Esophagus mucosa (tissue), 1 donor: ENCODE measurements at regions not wholly inside any gene's neighbourhood (a gene's known extent, or its start where the extent isn't known, plus 50 kb on each side); places are given as distances from the start of the nearest gene placed in this dataset.
"Not testable (repeated sequence)": the region's sequence is repeated elsewhere in the genome, so short reads cannot be mapped to it uniquely, and the experiment has no call there.

ENCODE experiments used
- ATAC-seq: fragments of 200-7000 bp; cut with Tn5 transposase; one replicate; pipeline ENCODE4 v1.9.1; 2020
- donor health status: DM: yes; HTN: yes; CAD: no.

GRCh38 chr9:81335879-81336421 lies 353.4 kb downstream of the TLE1 start:
- no peak for ATAC-seq

GRCh38 chr9:81321551-81321950 lies 367.8 kb downstream of the TLE1 start:
- ATAC-seq, result no peak

- no peak for ATAC-seq
These were observed 368.4 kb downstream of the TLE1 start for GRCh38 chr9:81320909-81321482.

- peak; percentile 44 for ATAC-seq
These were observed 370.8 kb downstream of the TLE1 start for GRCh38 chr9:81318571-81318970.

- ATAC-seq, result peak; percentile 37
These were observed 371.4 kb downstream of the TLE1 start for GRCh38 chr9:81317939-81318338.

- ATAC-seq, result no peak
These were observed 372.1 kb downstream of the TLE1 start for GRCh38 chr9:81317223-81317622.

- ATAC-seq, result no peak
These were observed 374.9 kb downstream of the TLE1 start for GRCh38 chr9:81314490-81314889.

GRCh38 chr9:81313877-81314276 lies 375.5 kb downstream of the TLE1 start:
- no peak for ATAC-seq

- no peak for ATAC-seq
These were observed 377.0 kb downstream of the TLE1 start for GRCh38 chr9:81312346-81312745.

- no peak for ATAC-seq
These were observed 380.9 kb downstream of the TLE1 start for GRCh38 chr9:81308404-81308803.

- not testable (repeated sequence) for ATAC-seq
These were observed 381.6 kb downstream of the TLE1 start for GRCh38 chr9:81307791-81308190.

- ATAC-seq, result no peak
These were observed 383.7 kb downstream of the TLE1 start for GRCh38 chr9:81305561-81306182.

GRCh38 chr9:81303658-81304057 lies 385.7 kb downstream of the TLE1 start:
- ATAC-seq, result no peak

GRCh38 chr9:81293651-81294050 lies 395.7 kb downstream of the TLE1 start:
- no peak for ATAC-seq

GRCh38 chr9:81292056-81292805 lies 397.1 kb downstream of the TLE1 start:
- no peak for ATAC-seq

GRCh38 chr9:81289622-81290021 lies 399.7 kb downstream of the TLE1 start:
- no peak for ATAC-seq

GRCh38 chr9:81268048-81268447 lies 421.3 kb downstream of the TLE1 start:
- no peak for ATAC-seq

GRCh38 chr9:81266674-81267073 lies 422.7 kb downstream of the TLE1 start:
- ATAC-seq, result no peak

- ATAC-seq, result no peak
These were observed 423.3 kb downstream of the TLE1 start for GRCh38 chr9:81266086-81266485.

GRCh38 chr9:81264516-81264915 lies 424.8 kb downstream of the TLE1 start:
- ATAC-seq, result no peak

GRCh38 chr9:81259896-81260295 lies 429.5 kb downstream of the TLE1 start:
- no peak for ATAC-seq

GRCh38 chr9:81256368-81256767 lies 433.0 kb downstream of the TLE1 start:
- ATAC-seq, result no peak

GRCh38 chr9:81250606-81251005 lies 438.7 kb downstream of the TLE1 start:
- no peak for ATAC-seq

GRCh38 chr9:81250041-81250440 lies 439.3 kb downstream of the TLE1 start:
- ATAC-seq, result no peak
